ENCODE measurements at regions not wholly inside any gene's neighbourhood (a gene's known extent, or its start where the extent isn't known, plus 50 kb on each side); places are given as distances from the start of the nearest gene placed in this dataset.

GRCh38 chr5:2024986-2025721 is 142.4 kb upstream of the IRX4 start:
- Mint-ChIP-seq H3K4me3 (no peak overlapping the region), H3K27me3 (ENCODE audit: low read depth) (peaks cover 2% of the 10 kb centered on the region), H3K4me1 (ENCODE audit: low read depth) (no peaks in the 10 kb centered on the region), H3K9me3 (no peaks in the 10 kb centered on the region), H3K27ac (no peak overlapping the region), H3K36me3 (ENCODE audit: low read depth) (no peaks in the 10 kb centered on the region)
- no peak for DNase-seq (ENCODE audit: low spot score)

GRCh38 chr5:2023196-2023595 is 140.5 kb upstream of the IRX4 start:
- no peak for DNase-seq (ENCODE audit: low spot score)
- no peaks in the 10 kb centered on the region for H3K4me1 Mint-ChIP-seq (ENCODE audit: low read depth)
- no peak overlapping the region for H3K4me3 Mint-ChIP-seq
- peaks cover 2% of the 10 kb centered on the region for H3K27me3 Mint-ChIP-seq (ENCODE audit: low read depth)
- no peaks in the 10 kb centered on the region for H3K9me3 Mint-ChIP-seq
- no peaks in the 10 kb centered on the region for H3K36me3 Mint-ChIP-seq (ENCODE audit: low read depth)
- H3K27ac Mint-ChIP-seq, result no peak overlapping the region

- Mint-ChIP-seq H3K4me3 (no peak overlapping the region), H3K27me3 (ENCODE audit: low read depth) (peaks cover 2% of the 10 kb centered on the region)
Observed at GRCh38 chr5:2022436-2022835, 139.7 kb upstream of the IRX4 start.

GRCh38 chr5:2021484-2022176 is 138.9 kb upstream of the IRX4 start:
- Mint-ChIP-seq H3K4me3 (no peak overlapping the region), H3K27ac (no peak overlapping the region), H3K36me3 (ENCODE audit: low read depth) (no peaks in the 10 kb centered on the region), H3K4me1 (ENCODE audit: low read depth) (no peaks in the 10 kb centered on the region), H3K27me3 (ENCODE audit: low read depth) (peaks cover 2% of the 10 kb centered on the region), H3K9me3 (no peaks in the 10 kb centered on the region)
- no peak for DNase-seq (ENCODE audit: low spot score)

More at GRCh38 chr5:2022436-2022835, 139.7 kb upstream of the IRX4 start:
- H3K27ac Mint-ChIP-seq, result no peak overlapping the region
- H3K36me3 Mint-ChIP-seq (ENCODE audit: low read depth), result no peaks in the 10 kb centered on the region
- H3K4me1 Mint-ChIP-seq (ENCODE audit: low read depth), result no peaks in the 10 kb centered on the region
- DNase-seq (ENCODE audit: low spot score), result no peak
- H3K9me3 Mint-ChIP-seq, result no peaks in the 10 kb centered on the region

GRCh38 chr5:2020730-2021129 is 138.0 kb upstream of the IRX4 start:
- no peak overlapping the region for H3K27ac Mint-ChIP-seq
- H3K36me3 Mint-ChIP-seq (ENCODE audit: low read depth), result no peaks in the 10 kb centered on the region
- H3K9me3 Mint-ChIP-seq, result no peaks in the 10 kb centered on the region
- H3K27me3 Mint-ChIP-seq (ENCODE audit: low read depth), result no peaks in the 10 kb centered on the region
- H3K4me1 Mint-ChIP-seq (ENCODE audit: low read depth), result no peaks in the 10 kb centered on the region
- no peak for DNase-seq (ENCODE audit: low spot score)
- no peak overlapping the region for H3K4me3 Mint-ChIP-seq

- Mint-ChIP-seq H3K9me3 (no peaks in the 10 kb centered on the region), H3K27ac (no peak overlapping the region), H3K4me3 (no peak overlapping the region)
Observed at GRCh38 chr5:2019716-2020115, 137.0 kb upstream of the IRX4 start.

GRCh38 chr5:2018390-2018724 is 135.6 kb upstream of the IRX4 start:
- no peak for DNase-seq (ENCODE audit: low spot score)
- H3K36me3 Mint-ChIP-seq (ENCODE audit: low read depth), result no peaks in the 10 kb centered on the region
- no peaks in the 10 kb centered on the region for H3K9me3 Mint-ChIP-seq
- H3K27ac Mint-ChIP-seq, result no peak overlapping the region
- no peaks in the 10 kb centered on the region for H3K27me3 Mint-ChIP-seq (ENCODE audit: low read depth)
- H3K4me3 Mint-ChIP-seq, result no peak overlapping the region
- H3K4me1 Mint-ChIP-seq (ENCODE audit: low read depth), result no peaks in the 10 kb centered on the region

More at GRCh38 chr5:2019716-2020115, 137.0 kb upstream of the IRX4 start:
- no peaks in the 10 kb centered on the region for H3K4me1 Mint-ChIP-seq (ENCODE audit: low read depth)
- H3K27me3 Mint-ChIP-seq (ENCODE audit: low read depth), result no peaks in the 10 kb centered on the region
- DNase-seq (ENCODE audit: low spot score), result no peak
- H3K36me3 Mint-ChIP-seq (ENCODE audit: low read depth), result no peaks in the 10 kb centered on the region

GRCh38 chr5:2017540-2018389 is 135.0 kb upstream of the IRX4 start:
- H3K9me3 Mint-ChIP-seq, result no peaks in the 10 kb centered on the region
- no peak overlapping the region for H3K4me3 Mint-ChIP-seq
- H3K27me3 Mint-ChIP-seq (ENCODE audit: low read depth), result no peaks in the 10 kb centered on the region
- H3K4me1 Mint-ChIP-seq (ENCODE audit: low read depth), result no peaks in the 10 kb centered on the region
- H3K27ac Mint-ChIP-seq, result no peak overlapping the region
- no peaks in the 10 kb centered on the region for H3K36me3 Mint-ChIP-seq (ENCODE audit: low read depth)
- DNase-seq (ENCODE audit: low spot score), result no peak

- H3K36me3 Mint-ChIP-seq (ENCODE audit: low read depth), result no peaks in the 10 kb centered on the region
- H3K4me3 Mint-ChIP-seq, result no peak overlapping the region
- no peak overlapping the region for H3K27ac Mint-ChIP-seq
- no peaks in the 10 kb centered on the region for H3K4me1 Mint-ChIP-seq (ENCODE audit: low read depth)
- H3K27me3 Mint-ChIP-seq (ENCODE audit: low read depth), result no peaks in the 10 kb centered on the region
- DNase-seq (ENCODE audit: low spot score), result no peak
- H3K9me3 Mint-ChIP-seq, result no peaks in the 10 kb centered on the region
Observed at GRCh38 chr5:2015961-2016360, 133.2 kb upstream of the IRX4 start.

GRCh38 chr5:2015124-2015848 is 132.6 kb upstream of the IRX4 start:
- Mint-ChIP-seq H3K9me3 (no peaks in the 10 kb centered on the region), H3K27ac (no peak overlapping the region), H3K36me3 (ENCODE audit: low read depth) (no peaks in the 10 kb centered on the region), H3K27me3 (ENCODE audit: low read depth) (no peaks in the 10 kb centered on the region), H3K4me3 (no peak overlapping the region), H3K4me1 (ENCODE audit: low read depth) (no peaks in the 10 kb centered on the region)
- DNase-seq (ENCODE audit: low spot score), result no peak

- H3K36me3 Mint-ChIP-seq (ENCODE audit: low read depth), result no peaks in the 10 kb centered on the region
- no peak overlapping the region for H3K4me3 Mint-ChIP-seq
- H3K9me3 Mint-ChIP-seq, result no peaks in the 10 kb centered on the region
- H3K4me1 Mint-ChIP-seq (ENCODE audit: low read depth), result no peaks in the 10 kb centered on the region
- no peak for DNase-seq (ENCODE audit: low spot score)
- H3K27ac Mint-ChIP-seq, result no peak overlapping the region
- H3K27me3 Mint-ChIP-seq (ENCODE audit: low read depth), result no peaks in the 10 kb centered on the region
Observed at GRCh38 chr5:2014058-2014610, 131.4 kb upstream of the IRX4 start.

- Mint-ChIP-seq H3K4me3 (no peak overlapping the region), H3K27me3 (ENCODE audit: low read depth) (no peaks in the 10 kb centered on the region), H3K9me3 (no peaks in the 10 kb centered on the region), H3K4me1 (ENCODE audit: low read depth) (no peaks in the 10 kb centered on the region), H3K27ac (no peak overlapping the region), H3K36me3 (ENCODE audit: low read depth) (no peaks in the 10 kb centered on the region)
- DNase-seq (ENCODE audit: low spot score), result no peak
Observed at GRCh38 chr5:2013301-2014057, 130.8 kb upstream of the IRX4 start.

- no peaks in the 10 kb centered on the region for H3K36me3 Mint-ChIP-seq (ENCODE audit: low read depth)
- no peak overlapping the region for H3K4me3 Mint-ChIP-seq
- no peaks in the 10 kb centered on the region for H3K9me3 Mint-ChIP-seq
- DNase-seq (ENCODE audit: low spot score), result no peak
- H3K4me1 Mint-ChIP-seq (ENCODE audit: low read depth), result no peaks in the 10 kb centered on the region
- H3K27me3 Mint-ChIP-seq (ENCODE audit: low read depth), result no peaks in the 10 kb centered on the region
- no peak overlapping the region for H3K27ac Mint-ChIP-seq
Observed at GRCh38 chr5:2012885-2013284, 130.2 kb upstream of the IRX4 start.

Measured in T-helper 2 cell treated with Interferon-gamma antibody and Interleukin-4, amounts not matched to agents 5 μg/mL and 100 μg/mL, for 36 hours (primary cell).